Mesenchymal stem cell (in vitro differentiated cells and primary cell): ENCODE measurements at regions not wholly inside any gene's neighbourhood (a gene's known extent, or its start where the extent isn't known, plus 50 kb on each side); places are given as distances from the start of the nearest gene placed in this dataset.

Source experiments
- DNase-seq: peaks from one replicate; pipeline ENCODE4 v3.0.0-alpha.2; 2013
- H2AFZ ChIP-seq: one replicate; pipeline ENCODE4 v1.6.1; 2013; ENCODE audit warnings: low read depth, mild to moderate bottlenecking, control low read depth, inconsistent platforms, low read length, moderate library complexity
- H2AK5ac ChIP-seq: 2 replicates; pipeline ENCODE4 v1.6.1; 2013; ENCODE audit warnings: low read length, moderate library complexity, mild to moderate bottlenecking, inconsistent platforms; ENCODE audit not compliant: severe bottlenecking
- H2BK120ac ChIP-seq: one replicate; pipeline ENCODE4 v1.6.1; 2013; ENCODE audit warnings: low read depth, mild to moderate bottlenecking, inconsistent platforms, low read length, moderate library complexity
- H2BK12ac ChIP-seq, 2 experiments: one replicate each; pipeline ENCODE4 v1.6.1; 2013; ENCODE audit warnings: inconsistent platforms in 2 of 2, low read length in 2 of 2, mild to moderate bottlenecking in 2 of 2, moderate library complexity in 2 of 2, control low read depth in 1 of 2
- H2BK15ac ChIP-seq: one replicate; pipeline ENCODE4 v1.6.1; 2013; ENCODE audit warnings: mild to moderate bottlenecking, low read depth, inconsistent platforms; ENCODE audit not compliant: poor library complexity, severe bottlenecking
- H2BK5ac ChIP-seq: 2 replicates; pipeline ENCODE4 v1.6.1; 2013; ENCODE audit warnings: low read depth, mild to moderate bottlenecking, low read length, control low read depth, inconsistent platforms; ENCODE audit not compliant: poor library complexity, severe bottlenecking
- H3K14ac ChIP-seq, 2 experiments: one replicate each; pipeline ENCODE4 v1.6.1; 2013; ENCODE audit warnings: inconsistent platforms in 2 of 2, low read length in 2 of 2, control low read depth in 1 of 2, mild to moderate bottlenecking in 1 of 2, moderate library complexity in 1 of 2
- H3K18ac ChIP-seq, 2 experiments: one replicate each; pipeline ENCODE4 v1.6.1; 2013; ENCODE audit warnings: inconsistent platforms in 2 of 2, low read length in 2 of 2, control low read depth in 1 of 2, low read depth in 1 of 2, mild to moderate bottlenecking in 1 of 2
- H3K23ac ChIP-seq, 2 experiments: one replicate each; pipeline ENCODE4 v1.6.1; 2013; ENCODE audit warnings: inconsistent platforms in 2 of 2, low read length in 2 of 2, mild to moderate bottlenecking in 2 of 2, moderate library complexity in 2 of 2, control low read depth in 1 of 2
- H3K27ac ChIP-seq: 2 replicates; pipeline ENCODE4 v1.5.1; 2013; ENCODE audit warnings: mild to moderate bottlenecking, moderate library complexity, low read length, control low read depth, inconsistent platforms; ENCODE audit not compliant: poor library complexity, severe bottlenecking
- H3K27me3 ChIP-seq, 2 experiments: 2 replicates each; pipeline versions ENCODE4 v1.6.1 to v1.7.0; 2013; ENCODE audit warnings: low read length in 2 of 2, mild to moderate bottlenecking in 2 of 2, moderate library complexity in 2 of 2, control low read depth in 1 of 2, inconsistent platforms in 1 of 2; ENCODE audit not compliant: control insufficient read depth in 1 of 2, insufficient read depth in 1 of 2
- H3K36me3 ChIP-seq, 2 experiments: 2 replicates each; pipeline versions ENCODE4 v1.6.1 to v1.7.0; 2013; ENCODE audit warnings: low read length in 2 of 2, control low read depth in 1 of 2, inconsistent platforms in 1 of 2, low read depth in 1 of 2, mild to moderate bottlenecking in 1 of 2; ENCODE audit not compliant: insufficient read depth in 2 of 2, control insufficient read depth in 1 of 2
- H3K4ac ChIP-seq, 2 experiments: one replicate each; pipeline ENCODE4 v1.6.1; 2013; ENCODE audit warnings: inconsistent platforms in 2 of 2, low read length in 2 of 2, mild to moderate bottlenecking in 2 of 2, moderate library complexity in 2 of 2, control low read depth in 1 of 2, low read depth in 1 of 2
- H3K4me1 ChIP-seq: 2 replicates; pipeline ENCODE4 v1.6.1; 2013; ENCODE audit warnings: low read depth, low read length, control low read depth; ENCODE audit not compliant: control insufficient read depth, insufficient read depth
- H3K4me2 ChIP-seq: 2 replicates; pipeline ENCODE4 v1.6.1; 2013; ENCODE audit warnings: low read length, mild to moderate bottlenecking, inconsistent platforms; ENCODE audit not compliant: poor library complexity, severe bottlenecking
- H3K4me3 ChIP-seq, 2 experiments: 2 replicates each; pipeline versions ENCODE4 v1.5.1 to v1.7.0; 2013; ENCODE audit warnings: low read length in 2 of 2, mild to moderate bottlenecking in 2 of 2, control low read depth in 1 of 2, low read depth in 1 of 2; ENCODE audit not compliant: insufficient read depth in 1 of 2
- H3K79me1 ChIP-seq: replicated peaks from 2 replicates; pipeline ENCODE4 v1.6.1; 2013; ENCODE audit warnings: mild to moderate bottlenecking, control low read depth, low read length, inconsistent platforms; ENCODE audit not compliant: poor library complexity, severe bottlenecking
- H3K9ac ChIP-seq: 2 replicates; pipeline ENCODE4 v1.7.0; 2013; ENCODE audit warnings: mild to moderate bottlenecking, low read length, moderate library complexity
- H3K9me3 ChIP-seq: 2 replicates; pipeline ENCODE4 v1.7.0; 2013; ENCODE audit warnings: mild to moderate bottlenecking, low read length; ENCODE audit not compliant: control insufficient read depth
- H4K8ac ChIP-seq: one replicate; pipeline ENCODE4 v1.6.1; 2013; ENCODE audit warnings: inconsistent platforms, mild to moderate bottlenecking, low read length, moderate library complexity
- H4K91ac ChIP-seq: one replicate; pipeline ENCODE4 v1.6.1; 2013; ENCODE audit warnings: mild to moderate bottlenecking, low read length, inconsistent platforms
- WGBS: methylation state at CpG from one replicate; pipeline ENCODE4 v1.1.7; 2013; ENCODE audit warnings: mixed read lengths; 5-methylcytosine and 5-hydroxymethylcytosine counted together

DNA sequence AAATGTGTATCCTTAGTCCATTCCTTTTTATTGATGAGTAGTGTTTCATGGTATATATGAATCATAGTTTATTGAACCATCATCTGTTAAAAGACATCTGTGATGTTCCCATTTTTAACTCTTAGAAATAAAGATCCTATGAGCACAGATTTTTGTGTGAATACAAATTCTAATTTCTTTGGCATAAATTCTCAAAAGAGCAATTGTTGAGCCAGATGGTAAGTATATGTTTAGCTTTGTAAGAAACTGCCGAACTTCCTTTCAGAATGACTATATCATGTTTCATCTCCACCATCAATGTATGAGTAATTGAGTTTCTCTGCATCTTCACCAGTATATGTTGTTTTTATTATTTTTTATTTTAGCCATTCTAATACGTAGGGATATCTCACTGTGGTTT lies 526.4 kb downstream of the CDH10 start:
- Histone ChIP-seq H2AK5ac (no peak overlapping the region), H3K4me2 (no peak overlapping the region), H3K18ac (no peak overlapping the region), H3K9ac (no peak overlapping the region), H2BK12ac (no peak overlapping the region), H3K4me1 (no peaks in the 10 kb centered on the region), H3K9me3 (no peaks in the 10 kb centered on the region), H4K8ac (no peak overlapping the region), H3K79me1 (no peaks in the 10 kb centered on the region), H3K14ac (no peak overlapping the region), H3K4me3 (no peak overlapping the region), H3K27ac (no peak overlapping the region), H2BK120ac (no peak overlapping the region), H3K36me3 (no peaks in the 10 kb centered on the region), H2BK5ac (no peak overlapping the region), H4K91ac (no peak overlapping the region), H2BK15ac (no peak overlapping the region), H3K4ac (no peak overlapping the region), H2AFZ (no peak overlapping the region), H3K23ac (no peak overlapping the region), H3K27me3 (no peaks in the 10 kb centered on the region)
- no CpG with 5 or more reads among the region's 2 CpGs for WGBS
- no peak for DNase-seq

DNA sequence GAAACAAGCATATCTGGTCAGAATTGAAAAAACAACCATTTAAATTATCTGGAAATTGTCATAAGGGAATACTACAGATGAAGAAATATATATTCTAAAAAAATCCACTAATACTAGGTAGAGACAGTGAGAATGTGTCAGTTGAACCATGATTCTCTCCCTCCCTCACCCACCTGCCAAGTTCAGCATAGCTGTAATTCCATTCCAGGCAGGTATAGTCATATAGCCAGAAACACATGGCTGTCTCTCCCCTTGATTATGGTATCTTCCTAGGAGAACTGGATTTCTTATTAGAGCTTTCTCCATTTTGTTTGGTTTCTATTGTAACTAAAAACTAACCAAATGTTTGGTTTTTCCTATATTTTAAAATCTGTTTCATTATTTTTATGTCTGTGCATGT lies 509.2 kb downstream of the CDH10 start:
- Histone ChIP-seq H2BK120ac (no peak overlapping the region), H2BK5ac (no peak overlapping the region), H2BK12ac (no peak overlapping the region), H3K36me3 (no peaks in the 10 kb centered on the region), H2AFZ (no peak overlapping the region), H3K4ac (no peak overlapping the region), H3K18ac (no peak overlapping the region), H3K23ac (no peak overlapping the region), H3K14ac (no peak overlapping the region), H2BK15ac (no peak overlapping the region), H3K4me2 (no peak overlapping the region), H4K91ac (no peak overlapping the region), H4K8ac (no peak overlapping the region), H3K9ac (no peak overlapping the region), H3K4me1 (no peaks in the 10 kb centered on the region), H2AK5ac (no peak overlapping the region), H3K4me3 (no peak overlapping the region), H3K27me3 (no peaks in the 10 kb centered on the region), H3K27ac (no peak overlapping the region), H3K79me1 (no peaks in the 10 kb centered on the region), H3K9me3 (no peaks in the 10 kb centered on the region)
- DNase-seq, result no peak

DNA sequence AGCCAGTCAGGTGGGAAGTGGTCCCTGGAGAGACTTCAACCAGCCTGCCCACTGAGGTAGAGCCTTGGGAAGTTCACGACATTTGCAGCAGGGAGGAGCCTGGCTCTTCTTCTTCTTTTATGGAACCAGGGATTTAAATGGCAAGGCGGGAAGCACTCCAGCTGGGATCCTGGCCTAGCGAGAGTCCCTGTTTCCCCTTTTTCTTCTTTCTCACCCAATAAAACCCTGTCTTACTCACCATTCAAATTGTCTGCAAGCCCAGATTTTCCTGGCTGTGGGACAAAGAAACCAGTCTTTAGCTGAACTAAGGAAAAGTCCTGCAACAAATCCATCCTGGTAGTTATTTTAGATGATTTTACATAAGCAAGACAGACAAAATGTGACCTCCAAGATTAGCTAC lies 503.7 kb downstream of the CDH10 start:
- Histone ChIP-seq H3K4me3 (no peak overlapping the region), H3K9ac (no peak overlapping the region), H2AFZ (no peak overlapping the region), H4K91ac (no peak overlapping the region), H2BK5ac (no peak overlapping the region), H3K4me1 (no peaks in the 10 kb centered on the region), H2BK12ac (no peak overlapping the region), H3K36me3 (no peaks in the 10 kb centered on the region), H3K27ac (no peak overlapping the region), H3K4ac (no peak overlapping the region), H3K14ac (no peak overlapping the region), H4K8ac (no peak overlapping the region), H2AK5ac (no peak overlapping the region), H2BK120ac (no peak overlapping the region), H3K9me3 (no peaks in the 10 kb centered on the region), H3K79me1 (no peaks in the 10 kb centered on the region), H3K23ac (no peak overlapping the region), H3K4me2 (no peak overlapping the region), H2BK15ac (no peak overlapping the region), H3K27me3 (no peaks in the 10 kb centered on the region), H3K18ac (no peak overlapping the region)
- DNase-seq, result no peak
- WGBS, result 72% methylated on average over 3 of the region's 3 CpGs

DNA sequence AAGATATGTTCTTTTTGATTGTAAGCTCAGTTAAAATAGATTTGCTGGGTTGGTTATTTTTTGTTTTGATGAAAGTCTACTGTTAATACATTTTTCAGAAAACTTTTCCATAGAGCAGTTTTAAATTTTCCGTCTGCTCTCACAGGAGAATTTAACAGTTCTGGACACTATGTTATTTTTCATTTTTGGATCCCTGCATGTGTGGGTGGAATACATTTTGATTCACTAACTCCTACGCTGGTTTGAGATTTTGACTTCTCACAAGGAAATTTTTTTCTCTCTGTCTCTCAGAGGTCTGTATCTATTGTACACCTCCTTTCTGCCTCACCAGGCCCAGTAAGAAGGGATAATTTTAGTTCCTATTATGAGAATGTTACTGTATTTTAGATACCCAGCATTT lies 502.4 kb downstream of the CDH10 start:
- Histone ChIP-seq H2BK120ac (no peak overlapping the region), H2BK12ac (no peak overlapping the region), H3K27me3 (no peaks in the 10 kb centered on the region), H2BK15ac (no peak overlapping the region), H3K9ac (no peak overlapping the region), H4K8ac (no peak overlapping the region), H3K23ac (no peak overlapping the region), H3K14ac (no peak overlapping the region), H2BK5ac (no peak overlapping the region), H2AFZ (no peak overlapping the region), H3K4me2 (no peak overlapping the region), H3K4me3 (no peak overlapping the region), H3K79me1 (no peaks in the 10 kb centered on the region), H3K4me1 (no peaks in the 10 kb centered on the region), H2AK5ac (no peak overlapping the region), H3K4ac (no peak overlapping the region), H3K27ac (no peak overlapping the region), H3K36me3 (no peaks in the 10 kb centered on the region), H3K9me3 (no peaks in the 10 kb centered on the region), H3K18ac (no peak overlapping the region), H4K91ac (no peak overlapping the region)
- WGBS, result no CpG with 5 or more reads among the region's 2 CpGs
- no peak for DNase-seq
